NB4 (cell line): ENCODE measurements at regions not wholly inside any gene's neighbourhood (a gene's known extent, or its start where the extent isn't known, plus 50 kb on each side); places are given as distances from the start of the nearest gene placed in this dataset.

Experiments used
- MAX ChIP-seq: IDR thresholded peaks from 2 replicates; pipeline ENCODE4 v1.6.1; 2011; ENCODE audit warnings: low read depth, low read length
- POLR2A ChIP-seq: IDR thresholded peaks from 2 replicates; pipeline ENCODE4 v1.6.1; 2011; ENCODE audit warnings: mild to moderate bottlenecking; ENCODE audit not compliant: insufficient read length; ENCODE audit errors: extremely low read depth
- TF ChIP-seq, protein P1 (sequence below): IDR thresholded peaks from one replicate; pipeline ENCODE4 v1.5.1; 2012; ENCODE audit warnings: low read depth, low read length

DNA sequence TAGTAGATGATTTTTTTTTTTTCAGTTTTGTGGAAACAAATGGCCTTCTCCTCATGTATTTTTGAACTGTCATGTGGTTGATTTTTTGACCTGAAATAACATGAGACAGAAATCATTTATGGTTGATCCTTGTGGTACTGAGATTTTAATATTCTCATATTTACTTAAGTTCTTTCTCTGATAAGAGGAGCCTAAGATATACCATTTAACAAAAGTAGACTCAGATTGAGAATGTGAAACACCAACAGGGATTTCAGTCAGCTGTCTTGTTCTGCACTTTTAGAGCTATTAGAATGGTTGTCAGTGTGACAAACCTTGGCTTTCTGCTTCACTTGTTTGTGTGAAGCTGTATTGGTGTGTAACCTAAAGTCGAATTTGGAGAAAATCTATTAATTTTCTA is 575.7 kb downstream of the SPOCK3 start:
- TF ChIP-seq, protein P1, sequence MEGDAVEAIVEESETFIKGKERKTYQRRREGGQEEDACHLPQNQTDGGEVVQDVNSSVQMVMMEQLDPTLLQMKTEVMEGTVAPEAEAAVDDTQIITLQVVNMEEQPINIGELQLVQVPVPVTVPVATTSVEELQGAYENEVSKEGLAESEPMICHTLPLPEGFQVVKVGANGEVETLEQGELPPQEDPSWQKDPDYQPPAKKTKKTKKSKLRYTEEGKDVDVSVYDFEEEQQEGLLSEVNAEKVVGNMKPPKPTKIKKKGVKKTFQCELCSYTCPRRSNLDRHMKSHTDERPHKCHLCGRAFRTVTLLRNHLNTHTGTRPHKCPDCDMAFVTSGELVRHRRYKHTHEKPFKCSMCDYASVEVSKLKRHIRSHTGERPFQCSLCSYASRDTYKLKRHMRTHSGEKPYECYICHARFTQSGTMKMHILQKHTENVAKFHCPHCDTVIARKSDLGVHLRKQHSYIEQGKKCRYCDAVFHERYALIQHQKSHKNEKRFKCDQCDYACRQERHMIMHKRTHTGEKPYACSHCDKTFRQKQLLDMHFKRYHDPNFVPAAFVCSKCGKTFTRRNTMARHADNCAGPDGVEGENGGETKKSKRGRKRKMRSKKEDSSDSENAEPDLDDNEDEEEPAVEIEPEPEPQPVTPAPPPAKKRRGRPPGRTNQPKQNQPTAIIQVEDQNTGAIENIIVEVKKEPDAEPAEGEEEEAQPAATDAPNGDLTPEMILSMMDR = no peak
- TF ChIP-seq POLR2A (no peak), MAX (no peak)
